AML-193 (cell line): ENCODE measurements at regions not wholly inside any gene's neighbourhood (a gene's known extent, or its start where the extent isn't known, plus 50 kb on each side); places are given as distances from the start of the nearest gene placed in this dataset.

Source experiments
- DNase-seq, 2 experiments: peaks; one replicate each; lab custom pipeline; 2025; lab: John Stamatoyannopoulos, UW

GRCh38 chr7:84387595-84387994, 193.0 kb upstream of the SEMA3A start:
- DNase-seq, result no peak

- DNase-seq, result no peak
Measured at GRCh38 chr7:84384417-84384816, 189.8 kb upstream of the SEMA3A start.

GRCh38 chr7:84379446-84379845, 184.9 kb upstream of the SEMA3A start:
- DNase-seq, result no peak

- no peak for DNase-seq
Measured at GRCh38 chr7:84372712-84373111, 178.1 kb upstream of the SEMA3A start.

- DNase-seq, result no peak
Measured at GRCh38 chr7:84372155-84372621, 177.6 kb upstream of the SEMA3A start.

- no peak for DNase-seq
Measured at GRCh38 chr7:84370114-84370513, 175.5 kb upstream of the SEMA3A start.

- no peak for DNase-seq
Measured at GRCh38 chr7:84368122-84368521, 173.5 kb upstream of the SEMA3A start.

- DNase-seq, result no peak
Measured at GRCh38 chr7:84364708-84365107, 170.1 kb upstream of the SEMA3A start.

GRCh38 chr7:84363741-84364140, 169.2 kb upstream of the SEMA3A start:
- DNase-seq, result no peak

GRCh38 chr7:84362828-84363227, 168.2 kb upstream of the SEMA3A start:
- DNase-seq, result no peak

- no peak for DNase-seq
Measured at GRCh38 chr7:84362360-84362759, 167.8 kb upstream of the SEMA3A start.

GRCh38 chr7:84354866-84355265, 160.3 kb upstream of the SEMA3A start:
- no peak for DNase-seq

GRCh38 chr7:84354030-84354429, 159.4 kb upstream of the SEMA3A start:
- no peak for DNase-seq

- DNase-seq, result no peak
Measured at GRCh38 chr7:84339306-84339705, 144.7 kb upstream of the SEMA3A start.

- DNase-seq, result no peak
Measured at GRCh38 chr7:84337429-84337828, 142.8 kb upstream of the SEMA3A start.

- no peak for DNase-seq
Measured at GRCh38 chr7:84336766-84337165, 142.2 kb upstream of the SEMA3A start.

GRCh38 chr7:84336303-84336702, 141.7 kb upstream of the SEMA3A start:
- DNase-seq, result no peak

- no peak for DNase-seq
Measured at GRCh38 chr7:84331616-84332015, 137.0 kb upstream of the SEMA3A start.

GRCh38 chr7:84328571-84328970, 134.0 kb upstream of the SEMA3A start:
- no peak for DNase-seq

GRCh38 chr7:84324136-84324630, 129.6 kb upstream of the SEMA3A start:
- no peak for DNase-seq

GRCh38 chr7:84317536-84317935, 122.9 kb upstream of the SEMA3A start:
- DNase-seq, result no peak

- no peak for DNase-seq
Measured at GRCh38 chr7:84314263-84314662, 119.7 kb upstream of the SEMA3A start.

GRCh38 chr7:84304407-84304806, 109.8 kb upstream of the SEMA3A start:
- DNase-seq, result no peak

- DNase-seq, result no peak
Measured at GRCh38 chr7:84302949-84303348, 108.4 kb upstream of the SEMA3A start.

- DNase-seq, result no peak
Measured at GRCh38 chr7:84297616-84298015, 103.0 kb upstream of the SEMA3A start.
